Activated T-cell treated with anti-CD3 and anti-CD28 coated beads for 4 hours (primary cell): ENCODE measurements at regions not wholly inside any gene's neighbourhood (a gene's known extent, or its start where the extent isn't known, plus 50 kb on each side); places are given as distances from the start of the nearest gene placed in this dataset.
"Not testable (repeated sequence)": the region's sequence is repeated elsewhere in the genome, so short reads cannot be mapped to it uniquely, and the experiment has no call there.

ENCODE experiments used
- DNase-seq: peaks from one replicate; pipeline ENCODE4 v3.0.0-alpha.2; 2020

DNA sequence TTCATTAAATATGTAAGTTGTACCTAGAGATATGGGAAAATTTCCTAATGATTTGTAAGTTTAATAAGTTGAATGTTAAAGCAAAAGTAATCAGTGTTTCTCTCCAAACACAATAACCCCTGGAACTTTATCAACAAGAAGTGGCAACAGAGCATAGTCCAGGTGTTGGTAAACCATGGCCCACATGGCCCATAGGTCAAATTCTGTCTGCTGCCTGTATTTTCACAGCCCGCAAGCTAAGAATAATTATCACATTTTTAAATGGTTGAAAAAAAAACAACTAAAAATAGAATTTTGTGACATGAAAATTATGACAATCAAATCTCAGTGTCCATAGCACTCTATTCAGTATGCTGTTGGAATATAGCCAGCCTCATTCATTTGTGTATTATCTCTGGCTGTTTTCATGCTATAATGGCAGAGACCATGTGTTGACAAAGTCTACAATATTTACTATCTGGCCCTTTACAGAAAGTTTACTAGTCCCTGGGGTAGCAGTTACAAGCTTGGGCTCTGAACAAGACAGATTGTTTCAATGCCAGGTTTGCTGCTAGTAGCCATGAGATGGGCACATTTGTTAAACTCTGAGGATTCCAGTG, 395.8 kb downstream of the GASK1B start:
- no peak for DNase-seq

DNA sequence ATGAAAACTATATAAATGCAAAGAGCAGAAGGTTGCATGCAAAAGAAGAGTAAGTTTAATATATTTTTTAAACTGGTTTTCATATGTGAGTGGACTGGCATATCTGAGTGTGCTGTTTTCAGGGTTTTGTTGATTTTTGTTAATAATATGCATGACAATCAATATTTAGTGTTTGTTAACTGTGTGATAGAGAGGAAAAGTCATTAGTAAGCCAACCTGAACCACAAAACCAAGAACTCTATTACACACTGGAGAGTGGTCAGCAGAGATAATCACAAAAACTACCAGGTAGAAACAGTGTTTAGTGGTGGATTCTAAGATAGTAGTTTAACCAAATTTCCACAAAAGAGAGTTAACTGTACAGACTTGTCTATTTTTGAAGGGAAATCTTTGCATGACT, 396.9 kb downstream of the GASK1B start:
- DNase-seq = no peak

DNA sequence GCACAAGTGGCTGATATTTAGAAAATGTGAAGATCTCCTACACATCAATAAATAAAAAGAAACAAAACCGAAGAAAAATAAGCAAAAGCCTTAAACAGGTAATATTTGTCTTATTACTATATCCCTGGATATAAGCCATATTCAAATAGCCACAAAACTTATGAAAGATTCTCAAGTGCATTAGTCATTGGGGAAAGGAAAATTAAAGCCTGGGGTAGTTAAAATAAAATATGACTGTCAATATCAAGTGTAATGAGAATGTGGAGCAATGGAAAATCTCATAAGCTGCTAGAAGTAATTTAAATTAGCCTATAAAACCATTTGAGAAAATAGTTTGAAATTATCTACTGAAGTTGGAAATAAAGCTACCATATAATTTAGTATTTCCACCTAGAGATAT, 399.9 kb downstream of the GASK1B start:
- no peak for DNase-seq

DNA sequence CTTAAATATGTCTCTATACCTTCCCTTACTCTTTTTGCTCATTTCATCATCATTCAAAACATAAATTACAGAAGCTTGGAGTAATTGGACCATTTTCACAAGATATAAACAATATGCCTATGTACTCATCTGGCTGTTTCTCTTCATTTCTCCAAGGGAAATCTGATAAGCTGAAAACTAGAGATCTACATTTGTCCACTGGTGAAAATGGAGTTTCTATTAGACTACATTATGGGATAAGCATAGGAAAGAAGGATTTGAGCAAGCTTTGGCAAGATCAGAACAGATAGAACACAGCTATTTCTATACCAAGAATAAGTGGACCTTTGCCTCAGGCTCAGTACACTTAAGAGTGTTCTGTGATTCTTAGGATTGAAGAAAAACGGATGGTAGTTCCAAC, 404.4 kb downstream of the GASK1B start:
- no peak for DNase-seq

DNA sequence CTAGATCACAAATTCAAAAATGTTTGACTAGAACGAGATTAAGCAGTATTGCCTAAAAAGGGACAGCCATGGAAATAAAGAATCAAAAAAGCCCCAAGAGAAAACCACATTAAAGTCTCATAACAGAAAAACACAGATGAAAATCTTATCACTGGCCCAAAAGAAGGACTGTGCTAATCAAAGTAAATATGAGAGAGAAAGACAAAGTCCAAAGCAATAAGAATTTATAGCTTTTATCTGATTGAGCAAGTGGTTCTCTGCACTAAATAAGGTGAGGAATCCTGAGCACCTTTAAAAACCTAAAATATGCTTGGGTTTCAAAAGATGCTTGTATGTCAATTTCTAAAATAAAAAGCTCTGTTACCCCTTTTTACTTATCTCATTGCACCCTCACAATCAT, 409.3 kb downstream of the GASK1B start:
- no peak for DNase-seq

DNA sequence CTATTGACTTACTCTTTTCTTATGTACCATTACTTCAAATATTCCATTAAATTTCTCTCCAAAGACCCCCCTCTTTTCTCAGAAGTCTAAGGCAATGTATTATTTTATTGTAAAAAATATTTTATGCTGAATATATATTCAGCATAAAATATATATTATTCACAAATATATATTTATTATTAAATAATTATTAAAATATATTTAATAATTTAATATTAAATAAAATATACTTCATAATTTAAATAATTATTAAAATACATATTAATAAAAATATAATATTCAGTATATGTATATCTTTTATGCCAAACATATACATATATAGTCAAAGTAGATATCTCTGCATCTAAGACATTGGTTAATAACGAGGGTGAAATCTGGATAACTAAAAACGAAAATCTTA, 418.4 kb downstream of the GASK1B start:
- DNase-seq = no peak

DNA sequence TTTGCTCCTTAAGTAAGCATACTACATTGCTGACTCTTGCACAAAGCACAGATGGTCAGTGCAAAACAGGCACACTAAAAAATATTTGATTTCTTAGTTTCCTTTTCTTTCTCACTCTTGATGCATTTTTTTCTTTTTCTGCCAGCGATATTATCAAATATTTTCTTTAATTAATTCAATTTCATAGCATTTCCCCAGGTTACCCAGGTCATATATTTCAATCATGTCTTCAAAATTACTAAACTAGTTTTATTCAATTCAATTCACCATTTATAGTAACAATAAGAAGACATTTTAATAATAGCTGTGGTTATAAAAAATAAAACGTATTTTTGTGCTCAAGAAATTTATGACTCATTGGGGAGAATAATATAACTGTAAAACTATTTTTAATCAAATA, 421.2 kb downstream of the GASK1B start:
- no peak for DNase-seq

DNA sequence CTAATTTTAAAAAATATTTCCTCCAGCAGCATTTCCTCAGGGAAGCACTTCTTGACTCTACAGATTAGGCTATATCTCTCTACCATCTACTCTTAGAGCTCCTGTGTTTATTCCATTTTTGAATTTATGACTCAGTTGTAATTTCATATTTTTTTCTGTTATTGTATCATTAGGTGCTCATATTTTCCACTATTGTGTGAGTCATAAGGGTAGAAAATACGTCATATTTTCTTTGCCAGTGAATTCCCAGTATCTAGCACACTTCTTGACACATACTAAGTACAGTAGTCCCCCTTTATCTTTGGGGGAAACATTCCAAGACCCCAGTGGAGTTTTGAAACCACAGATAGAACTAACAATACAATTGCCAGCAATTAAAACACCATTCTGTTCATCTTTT, 431.2 kb downstream of the GASK1B start:
- DNase-seq = no peak

DNA sequence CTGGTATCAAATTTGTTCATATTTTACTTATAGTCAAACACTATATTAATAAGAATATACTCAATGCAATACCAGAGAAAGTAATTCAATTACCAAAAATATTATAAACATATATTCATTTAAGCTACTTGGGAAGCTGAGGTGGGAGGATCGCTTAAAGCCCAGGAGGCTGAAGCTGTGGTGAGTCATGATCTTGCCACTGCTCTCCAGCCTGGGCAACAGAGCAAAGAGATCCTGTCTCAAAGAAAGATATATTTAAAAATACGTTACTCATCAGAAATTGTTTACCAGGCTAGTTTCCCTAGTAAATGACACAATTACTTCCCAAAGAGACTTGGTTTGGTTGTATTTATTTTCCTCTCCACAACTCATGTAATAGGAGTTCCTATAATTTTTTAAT, 433.6 kb downstream of the GASK1B start:
- no peak for DNase-seq

DNA sequence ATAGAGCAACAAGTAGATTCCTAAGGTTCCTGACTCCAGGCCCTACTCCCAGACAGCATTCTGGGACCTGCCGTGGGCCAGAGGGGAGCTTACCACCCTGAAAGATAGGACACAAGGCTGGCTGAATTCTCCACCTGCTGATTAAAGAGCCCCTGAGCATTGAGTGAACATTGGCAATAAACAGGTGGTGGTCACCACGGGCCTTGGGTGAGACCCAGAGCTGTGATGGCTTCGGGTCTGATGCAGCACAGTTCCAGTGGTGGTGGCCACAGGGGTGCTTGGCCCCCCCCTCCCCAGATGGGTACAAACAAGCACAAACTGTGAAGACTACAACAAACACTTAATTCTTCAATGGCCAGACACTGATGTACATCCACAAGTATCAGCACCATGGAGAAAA, 444.6 kb downstream of the GASK1B start:
- no peak for DNase-seq

DNA sequence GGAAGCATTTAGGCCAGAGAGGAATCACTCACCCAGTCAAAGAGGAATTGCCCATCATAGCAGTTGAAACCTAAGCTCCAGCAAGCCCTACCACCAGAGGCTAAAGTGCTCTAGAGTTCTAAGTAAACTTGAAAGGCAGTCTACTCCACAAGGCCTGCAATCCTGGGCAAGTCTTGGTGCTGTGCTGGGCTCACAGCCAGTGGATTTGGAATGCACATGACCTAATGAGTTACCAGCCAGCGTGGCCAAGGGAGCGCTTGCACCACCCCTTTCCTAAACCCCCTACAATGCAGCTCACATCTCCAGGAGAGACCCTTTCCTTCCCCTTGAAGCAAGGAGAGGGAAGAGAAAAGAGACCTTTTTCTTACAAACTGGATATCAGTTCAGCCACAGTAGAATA, 445.7 kb downstream of the GASK1B start:
- DNase-seq = no peak

DNA sequence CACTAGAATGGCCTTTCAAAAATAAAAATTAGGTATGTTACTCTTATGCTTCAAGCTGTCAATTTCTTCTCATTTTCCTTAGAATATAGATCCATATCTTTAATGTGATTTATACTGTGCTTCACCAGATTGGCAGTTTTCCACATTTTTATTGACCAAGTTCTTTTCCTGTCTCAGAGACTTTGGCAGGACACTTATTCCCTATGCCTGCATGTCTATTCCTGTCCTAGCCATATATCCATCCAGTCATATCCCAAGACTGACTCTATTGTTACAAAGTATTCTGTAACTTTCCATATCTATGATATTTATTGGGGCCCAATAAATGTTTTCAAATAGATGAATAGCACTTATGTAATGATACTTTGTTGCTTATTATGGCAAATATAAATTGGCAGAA, 450.7 kb downstream of the GASK1B start:
- DNase-seq = no peak

DNA sequence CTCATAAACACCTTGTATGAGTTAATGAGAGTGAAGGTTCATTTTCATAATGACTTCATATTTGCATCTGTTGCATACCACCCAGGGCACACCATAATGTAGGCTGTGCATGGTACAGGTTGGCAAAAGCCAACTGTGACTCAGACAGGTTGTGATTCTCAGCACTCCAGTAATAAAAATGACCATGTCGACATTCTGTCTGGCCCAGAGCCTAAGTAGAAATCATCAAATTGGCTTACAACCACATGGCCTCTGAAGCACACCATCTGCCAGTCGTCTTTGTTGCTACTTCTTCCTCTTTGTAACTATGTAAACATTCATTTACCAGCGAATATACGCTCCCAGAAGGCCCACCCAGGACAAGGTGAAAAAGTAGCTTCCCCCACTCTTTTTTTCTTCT, 459.5 kb downstream of the GASK1B start:
- DNase-seq = no peak

DNA sequence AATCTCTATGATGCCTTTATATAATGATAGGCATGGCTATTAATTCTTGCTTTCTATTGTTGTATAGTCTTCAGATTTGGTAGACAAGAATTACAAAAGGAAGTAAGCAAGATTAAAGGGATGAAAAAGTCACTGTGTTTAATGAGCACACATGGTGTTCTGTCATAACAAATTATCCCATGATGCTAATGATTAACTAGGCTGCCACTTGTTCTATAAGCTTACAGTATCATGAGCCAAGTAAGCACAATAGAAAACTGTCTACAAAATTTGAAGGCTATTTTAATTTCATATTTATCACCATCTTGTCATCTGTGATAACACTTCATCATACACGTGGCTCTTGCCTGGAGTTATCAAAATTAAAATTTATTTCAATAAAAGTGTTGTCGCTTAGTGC, 466.7 kb downstream of the GASK1B start:
- DNase-seq = no peak

DNA sequence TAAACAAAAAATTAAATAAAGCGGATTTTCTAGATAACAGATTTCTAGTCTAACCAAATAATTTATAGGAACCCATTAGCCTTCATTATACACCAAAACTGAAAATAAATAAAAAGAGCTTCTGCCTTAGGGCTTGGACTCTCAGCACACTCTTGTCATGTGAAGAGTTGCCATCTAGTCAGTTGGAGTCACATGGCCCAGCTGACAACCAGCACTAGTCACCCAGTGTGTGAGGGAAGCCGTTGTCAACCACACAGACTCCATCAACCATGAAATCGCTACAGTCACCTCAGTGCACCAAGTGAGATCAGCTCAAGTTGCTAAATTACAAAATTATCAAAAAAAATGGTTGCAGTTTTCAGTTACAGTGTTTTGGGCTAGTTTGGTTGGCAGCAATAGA, 470.0 kb downstream of the GASK1B start:
- DNase-seq = no peak

DNA sequence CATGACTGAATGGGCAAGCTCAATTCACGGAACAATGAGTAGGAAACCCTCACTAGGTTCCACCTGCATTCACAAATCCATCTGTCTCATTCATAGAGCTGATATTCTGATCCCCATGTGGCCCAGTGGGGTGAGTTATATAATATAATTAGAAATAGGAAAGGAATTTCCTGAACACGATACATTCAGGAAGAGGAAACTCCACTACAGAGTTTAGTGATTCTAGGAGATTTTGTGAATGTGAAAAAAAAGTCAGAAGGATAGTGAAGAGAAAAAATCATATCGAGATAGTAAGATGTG, 471.2 kb downstream of the GASK1B start:
- no peak for DNase-seq

DNA sequence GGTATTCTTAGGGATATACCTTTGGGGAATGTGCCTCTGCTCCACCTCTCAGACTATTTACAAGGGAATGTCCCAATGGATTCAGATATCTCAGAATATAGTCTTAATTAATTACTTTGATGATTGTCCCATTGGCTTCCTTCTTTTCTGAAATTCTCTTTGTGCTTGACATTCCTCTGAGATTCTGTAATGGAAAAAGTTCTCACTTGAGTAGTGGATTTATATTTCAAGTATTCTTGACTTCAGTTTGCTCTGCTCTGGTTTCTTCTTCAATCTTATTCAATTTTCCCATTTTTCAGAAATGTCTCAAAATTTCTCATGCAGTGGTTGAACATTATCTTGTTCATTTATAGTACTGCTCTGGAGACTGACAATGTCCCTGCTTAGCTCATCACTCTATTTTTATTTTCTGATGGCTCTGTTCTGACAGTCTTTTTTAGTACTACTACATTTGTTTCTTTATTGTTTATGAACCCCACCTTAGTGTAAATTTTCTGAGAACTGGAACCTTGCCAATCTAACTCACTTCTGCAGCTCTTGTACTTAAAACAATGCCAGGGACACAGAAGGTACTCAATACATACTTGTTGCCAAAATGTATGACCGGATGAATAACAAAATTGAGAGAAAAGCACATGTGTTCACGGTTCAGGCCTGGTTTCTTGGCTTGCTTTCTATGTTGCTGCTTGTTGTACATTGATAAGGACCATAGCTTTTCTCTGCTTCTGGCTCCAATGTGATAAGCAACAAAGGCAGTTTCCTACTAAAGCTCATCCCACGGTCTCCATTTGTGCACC, 471.7 kb downstream of the GASK1B start:
- no peak for DNase-seq

DNA sequence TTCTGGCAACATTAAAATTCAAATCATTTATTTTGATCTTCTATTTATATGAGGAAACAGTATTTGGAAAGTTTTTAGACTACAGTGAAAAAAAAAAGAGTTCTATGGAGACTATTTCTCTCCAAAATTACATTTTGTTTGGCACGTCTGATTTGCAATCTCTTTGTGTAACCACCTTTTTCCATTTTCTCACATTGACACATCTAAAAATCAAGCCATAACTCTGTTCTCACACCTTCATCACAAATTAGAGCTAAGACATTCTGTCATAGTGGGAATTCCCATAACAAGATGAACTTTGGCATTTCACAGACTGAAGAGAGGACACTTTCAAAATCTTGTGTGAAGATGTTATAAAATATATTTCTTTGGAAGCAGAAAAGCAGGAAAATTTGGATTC, 468.9 kb downstream of the GRIA2 start:
- no peak for DNase-seq

DNA sequence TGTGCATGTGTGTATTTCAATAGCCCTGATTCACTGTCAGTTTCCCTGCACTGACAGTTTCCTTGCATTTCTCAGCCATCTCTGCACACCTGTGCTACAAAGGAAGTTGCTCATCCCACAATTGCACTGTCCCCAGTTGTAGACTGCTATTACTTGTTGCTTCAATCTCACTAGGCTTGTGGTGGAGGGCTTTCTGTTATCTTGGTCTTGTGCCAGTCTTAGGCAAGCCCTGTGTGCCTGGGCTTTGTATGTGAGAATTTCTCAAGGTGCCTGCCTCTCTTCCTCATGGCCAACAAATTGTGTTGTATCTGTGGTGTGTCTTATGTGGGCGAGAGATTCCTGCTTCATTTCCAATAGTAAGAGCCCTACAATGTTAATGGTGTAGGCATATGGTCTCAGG, 467.4 kb downstream of the GRIA2 start:
- DNase-seq = no peak

DNA sequence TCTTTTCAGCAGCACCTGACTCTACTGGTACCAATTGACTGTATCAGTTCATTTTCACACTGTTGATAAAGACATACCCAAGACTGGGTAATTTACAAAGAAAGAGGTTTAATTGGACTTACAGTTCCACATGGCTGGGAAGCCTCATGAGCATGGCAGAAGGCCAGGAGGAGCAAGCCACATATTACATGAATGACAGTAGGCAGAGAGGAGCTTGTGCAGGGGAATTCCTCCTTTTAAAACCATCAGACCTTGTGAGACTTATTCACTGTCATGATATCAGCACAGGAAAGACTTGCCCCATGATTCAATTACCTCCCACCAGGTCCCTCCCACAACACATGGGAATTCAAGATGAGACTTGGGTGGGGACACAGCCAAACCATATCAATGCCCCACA, 458.8 kb downstream of the GRIA2 start:
- DNase-seq = not testable (repeated sequence)

DNA sequence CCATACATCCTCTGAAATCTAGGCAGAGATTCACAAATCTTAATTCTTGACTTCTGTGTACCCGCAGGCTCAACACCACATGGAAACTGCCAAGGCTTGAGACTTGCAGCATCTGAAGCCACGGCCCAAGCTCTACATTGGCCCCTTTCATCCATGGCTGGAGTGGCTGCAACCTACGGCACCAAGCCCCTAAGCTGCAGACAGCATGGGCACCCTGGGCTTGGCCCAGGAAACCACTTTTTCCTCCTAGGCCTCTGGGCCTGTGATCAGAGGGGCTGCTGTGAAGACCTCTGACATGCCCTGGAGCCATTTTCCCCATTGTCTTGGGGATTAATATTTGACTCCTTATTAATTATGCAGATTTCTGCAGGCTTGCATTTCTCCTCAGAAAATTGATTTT, 457.9 kb downstream of the GRIA2 start:
- no peak for DNase-seq

DNA sequence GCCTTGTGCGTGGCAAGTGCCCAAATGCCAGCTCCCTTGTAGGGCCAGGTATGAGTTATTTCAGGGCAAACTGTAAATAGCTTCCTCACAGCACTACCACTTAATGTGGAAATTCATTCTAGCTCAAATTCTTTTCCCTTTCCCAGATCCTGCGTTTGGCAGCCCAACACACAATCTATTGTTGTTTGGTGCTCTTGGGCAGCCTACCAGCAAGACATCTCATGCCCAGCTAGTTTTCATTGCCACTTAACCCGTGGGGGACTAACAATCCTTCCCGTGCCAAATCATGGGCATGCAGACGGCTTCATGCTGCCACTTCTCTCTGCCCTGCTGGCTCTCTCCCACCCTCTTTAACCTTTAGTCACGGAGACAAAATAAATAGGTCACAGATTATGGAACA, 454.2 kb downstream of the GRIA2 start:
- no peak for DNase-seq

DNA sequence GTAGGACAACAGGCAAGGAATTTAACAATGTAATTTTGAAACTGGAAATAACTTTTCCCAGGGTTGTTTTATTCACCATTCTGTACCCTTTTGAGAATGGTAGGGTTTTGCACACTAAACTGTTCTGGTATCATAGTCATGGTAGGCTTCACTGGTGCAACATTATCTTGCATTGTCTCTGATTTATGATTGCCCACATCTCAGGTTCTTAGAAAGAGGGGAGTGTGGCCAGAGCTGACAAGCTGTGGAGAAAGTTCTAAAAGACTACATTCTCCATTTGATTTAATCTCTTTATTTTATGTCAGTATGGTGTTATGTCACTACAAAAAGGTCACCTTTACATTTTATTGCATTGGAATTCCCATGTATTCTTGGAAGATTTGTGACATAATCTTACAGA, 447.3 kb downstream of the GRIA2 start:
- DNase-seq = no peak

DNA sequence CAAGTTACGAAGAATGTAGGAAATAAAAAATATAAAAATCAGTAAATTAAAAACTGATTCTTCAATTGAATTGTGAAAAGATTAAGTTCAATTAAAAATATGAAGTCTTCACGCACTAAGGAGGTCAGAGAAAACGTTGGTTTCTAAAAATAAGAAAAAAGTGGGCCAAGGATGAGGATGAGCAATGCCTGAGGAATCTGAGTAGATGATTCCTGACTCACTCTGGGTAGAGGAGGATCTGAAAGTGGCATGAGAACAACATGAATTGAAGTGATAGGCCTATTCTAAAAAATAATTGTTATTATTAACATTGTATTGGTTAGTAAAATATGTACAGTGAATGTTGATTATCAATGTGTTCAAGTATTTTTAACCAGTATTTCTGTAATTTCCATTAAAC, 444.2 kb downstream of the GRIA2 start:
- no peak for DNase-seq

DNA sequence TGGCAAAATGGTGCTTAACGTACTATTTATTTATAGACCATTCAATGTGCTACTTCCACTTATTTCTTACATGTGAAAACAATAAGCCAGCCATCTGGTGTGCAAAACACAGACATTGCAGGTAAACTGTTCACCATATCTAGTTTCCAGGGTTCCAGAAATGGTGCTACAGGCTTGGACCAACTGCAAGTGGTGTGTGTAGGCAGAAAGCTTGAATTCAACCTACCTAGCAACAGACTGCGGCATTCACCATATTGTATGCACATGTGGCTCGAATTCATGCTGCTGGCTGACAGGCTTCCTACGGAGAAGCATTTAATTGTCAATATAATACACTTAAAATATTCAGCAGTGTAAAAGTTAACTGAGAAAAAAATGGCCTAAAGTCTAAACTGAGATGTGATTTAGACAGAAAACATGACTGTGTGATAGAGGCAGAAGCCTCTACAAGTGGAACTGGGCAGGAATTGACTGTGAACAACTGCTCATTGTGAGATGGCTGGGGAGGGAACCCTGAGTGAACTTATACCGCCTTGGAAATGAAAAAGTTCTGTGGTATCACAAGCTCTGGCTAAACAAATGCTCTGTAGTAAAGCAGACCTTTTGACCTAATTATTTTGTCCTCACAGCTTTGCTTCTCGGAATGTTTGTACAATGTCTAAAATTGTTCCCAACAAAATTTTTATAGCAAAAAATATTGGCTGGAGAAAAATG, 434.7 kb downstream of the GRIA2 start:
- no peak for DNase-seq
